CD4-positive, alpha-beta memory T cell (primary cell): ENCODE measurements at regions not wholly inside any gene's neighbourhood (a gene's known extent, or its start where the extent isn't known, plus 50 kb on each side); places are given as distances from the start of the nearest gene placed in this dataset.

Source experiments
- CTCF ChIA-PET: fragments of 350-600 bp; sonication (Branson Sonifier 250); formaldehyde crosslinking; loops from one replicate; lab custom pipeline; 2021; ENCODE audit warnings: inconsistent platforms; ENCODE audit not compliant: partially characterized antibody; lab: Charles Lee
- POLR2A ChIA-PET: fragments of 350-600 bp; sonication (Branson Sonifier 250); formaldehyde crosslinking; loops from one replicate; lab custom pipeline; 2021; ENCODE audit not compliant: partially characterized antibody; lab: Charles Lee
- DNase-seq, 5 donors: peaks; one replicate each; pipeline versions ENCODE4 v3.0.0 to v3.0.0-alpha.2; 2020 to 2022; ENCODE audit warnings: mixed read lengths in 1 of 5
- H3K27ac ChIP-seq: one replicate; pipeline ENCODE4 v1.7.0; 2013; ENCODE audit warnings: low read depth, low read length
- H3K27me3 ChIP-seq: 2 replicates; pipeline ENCODE4 v1.7.0; 2013; ENCODE audit warnings: mild to moderate bottlenecking, low read length, moderate library complexity; ENCODE audit not compliant: insufficient read depth
- H3K36me3 ChIP-seq: 2 replicates; pipeline ENCODE4 v1.7.0; 2013; ENCODE audit warnings: mild to moderate bottlenecking, low read length, moderate library complexity; ENCODE audit not compliant: insufficient read depth
- H3K4me1 ChIP-seq: 2 replicates; pipeline ENCODE4 v1.7.0; 2013; ENCODE audit warnings: mild to moderate bottlenecking, low read length, moderate library complexity; ENCODE audit not compliant: insufficient read depth
- H3K4me3 ChIP-seq, 2 donors: one replicate each; pipeline ENCODE4 v1.7.0; 2013; ENCODE audit warnings: low read length in 2 of 2, mild to moderate bottlenecking in 1 of 2
- H3K9me3 ChIP-seq, 2 donors: one replicate each; pipeline ENCODE4 v1.7.0; 2013; ENCODE audit warnings: low read length in 2 of 2, control low read depth in 1 of 2; ENCODE audit not compliant: control insufficient read depth in 1 of 2
- H3K27ac Mint-ChIP-seq, 7 donors: one replicate each; pipeline ENCODE4 v1.8.0; 2020 to 2021; ENCODE audit warnings: mixed read lengths in 7 of 7, mild to moderate bottlenecking in 6 of 7, inconsistent platforms in 3 of 7, moderate library complexity in 3 of 7
- H3K27me3 Mint-ChIP-seq, 2 donors: one replicate each; pipeline ENCODE4 v1.8.0; 2020 to 2021; ENCODE audit warnings: mixed read lengths in 2 of 2
- H3K36me3 Mint-ChIP-seq, 2 donors: one replicate each; pipeline ENCODE4 v1.8.0; 2020 to 2021; ENCODE audit warnings: mixed read lengths in 2 of 2, inconsistent platforms in 1 of 2, mild to moderate bottlenecking in 1 of 2
- H3K4me1 Mint-ChIP-seq, 4 donors: one replicate each; pipeline ENCODE4 v1.8.0; 2020 to 2021; ENCODE audit warnings: mixed read lengths in 4 of 4, mild to moderate bottlenecking in 1 of 4
- H3K4me3 Mint-ChIP-seq, 8 donors: one replicate each; pipeline ENCODE4 v1.8.0; 2020 to 2021; ENCODE audit warnings: mixed read lengths in 8 of 8, mild to moderate bottlenecking in 7 of 8, moderate library complexity in 6 of 8, inconsistent platforms in 3 of 8
- H3K9me3 Mint-ChIP-seq, 8 donors: one replicate each; pipeline ENCODE4 v1.8.0; 2020 to 2021; ENCODE audit warnings: mixed read lengths in 8 of 8, mild to moderate bottlenecking in 5 of 8, inconsistent platforms in 3 of 8, moderate library complexity in 1 of 8
- intact Hi-C: fragments of 100-400 bp; cut with micrococcal nuclease; formaldehyde crosslinking; loops from one replicate; pipeline ENCODE4 v1.15.1; 2023

DNA sequence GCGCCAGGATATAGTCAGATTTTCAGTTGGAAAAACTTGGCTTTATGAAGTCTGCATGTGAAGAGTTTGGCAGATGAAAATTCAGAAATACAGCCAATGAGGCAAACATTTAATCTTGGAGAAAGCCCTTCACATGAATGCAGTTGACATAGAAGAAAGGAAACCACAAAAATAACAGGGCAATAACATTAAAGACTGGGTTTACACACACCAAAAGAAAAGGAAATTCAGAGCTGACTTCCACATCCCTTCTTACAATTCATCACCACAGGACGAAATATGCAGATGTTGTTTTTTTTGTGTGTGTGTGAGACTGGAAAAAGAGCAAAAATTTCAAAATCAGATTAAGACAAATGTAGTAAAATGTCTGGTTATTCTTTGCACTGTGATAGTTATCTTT, 69.8 kb upstream of the HEY2 start:
- CTCF ChIA-PET: no interaction called here
- H3K4me1 Mint-ChIP-seq: peaks cover 7 to 11% (median 8%) of the 10 kb centered on the region in 4 donors
- intact Hi-C loops: no loop called here
- H3K27ac Mint-ChIP-seq: no peak overlapping the region
- POLR2A ChIA-PET: no interaction called here
- Histone ChIP-seq H3K27me3 (no peaks in the 10 kb centered on the region), H3K36me3 (no peaks in the 10 kb centered on the region), H3K4me3 (no peak overlapping the region), H3K9me3 (no peaks in the 10 kb centered on the region), H3K27ac (no peak overlapping the region), H3K4me1 (peaks cover 7% of the 10 kb centered on the region)
- H3K27me3 Mint-ChIP-seq: peaks cover 16 to 17% of the 10 kb centered on the region in 2 donors
- peak in 1 of 5 donors; percentile 1 for DNase-seq
- peak overlapping the region in 1 of 8 donors; percentile 7 for H3K4me3 Mint-ChIP-seq
- peaks cover 0 to 3% (median 0%) of the 10 kb centered on the region in 8 donors for H3K9me3 Mint-ChIP-seq
- no peaks in the 10 kb centered on the region for H3K36me3 Mint-ChIP-seq

DNA sequence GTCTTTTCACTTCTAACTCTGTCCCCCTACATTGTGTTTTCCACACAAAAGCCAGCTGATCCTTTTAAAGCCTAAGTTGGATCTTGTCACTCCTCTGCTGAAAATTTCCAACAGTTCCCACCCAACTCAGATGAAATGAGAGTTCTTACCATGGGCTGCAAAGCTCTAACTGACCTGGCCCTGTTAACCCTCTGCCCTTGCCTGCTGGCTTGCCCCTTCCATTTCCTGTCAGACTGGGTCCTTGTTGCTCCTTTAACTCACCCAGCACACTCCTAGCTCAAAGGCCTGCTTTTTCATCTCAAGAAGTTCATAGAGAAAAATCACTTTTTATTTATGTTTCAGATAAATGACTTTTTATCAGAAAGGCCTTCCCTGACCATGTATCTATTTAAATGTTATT, 66.5 kb upstream of the HEY2 start:
- no peak overlapping the region for H3K27ac ChIP-seq
- no peak overlapping the region for H3K4me3 Mint-ChIP-seq
- CTCF ChIA-PET: no interaction called here
- no peak overlapping the region for H3K27ac Mint-ChIP-seq
- H3K36me3 Mint-ChIP-seq: no peaks in the 10 kb centered on the region
- peaks cover 13 to 18% of the 10 kb centered on the region in 2 donors for H3K27me3 Mint-ChIP-seq
- H3K9me3 Mint-ChIP-seq: peaks cover 0 to 16% (median 2%) of the 10 kb centered on the region in 8 donors
- no peak for DNase-seq
- intact Hi-C loops: no loop called here
- peaks cover 7% of the 10 kb centered on the region for H3K4me1 ChIP-seq
- H3K4me1 Mint-ChIP-seq: peaks cover 7 to 11% (median 8%) of the 10 kb centered on the region in 4 donors
- no peak overlapping the region for H3K4me3 ChIP-seq
- H3K9me3 ChIP-seq: no peaks in the 10 kb centered on the region
- H3K36me3 ChIP-seq: no peaks in the 10 kb centered on the region
- POLR2A ChIA-PET: no interaction called here
- H3K27me3 ChIP-seq: no peaks in the 10 kb centered on the region

DNA sequence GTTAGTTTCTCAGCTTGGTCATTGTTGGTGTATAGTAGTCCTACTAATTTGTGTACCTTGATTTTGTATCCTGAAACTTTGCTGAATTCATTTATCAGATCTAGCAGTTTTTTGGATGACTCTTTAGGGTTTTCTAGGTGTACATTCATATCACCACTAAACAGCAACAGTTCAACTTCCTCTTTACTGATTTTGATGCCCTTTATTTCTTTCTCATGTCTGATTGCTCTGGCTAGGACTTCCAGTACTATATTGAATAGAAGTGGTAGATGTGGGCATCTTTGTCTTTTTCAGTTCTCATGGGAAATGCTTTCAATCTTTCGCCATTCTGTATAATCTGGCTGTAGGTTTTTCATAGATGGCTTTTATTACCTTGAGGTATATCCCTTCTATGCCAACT, 61.3 kb upstream of the HEY2 start:
- intact Hi-C loops: no loop called here
- Mint-ChIP-seq H3K9me3 (peaks cover 4 to 41% (median 24%) of the 10 kb centered on the region in 8 donors), H3K4me1 (no peaks in the 10 kb centered on the region), H3K4me3 (no peak overlapping the region), H3K27ac (no peak overlapping the region), H3K27me3 (peaks cover 17 to 33% of the 10 kb centered on the region in 2 donors), H3K36me3 (no peaks in the 10 kb centered on the region)
- Histone ChIP-seq H3K27ac (no peak overlapping the region), H3K9me3 (no peaks in the 10 kb centered on the region), H3K27me3 (no peaks in the 10 kb centered on the region), H3K36me3 (no peaks in the 10 kb centered on the region), H3K4me3 (no peak overlapping the region), H3K4me1 (no peaks in the 10 kb centered on the region)
- POLR2A ChIA-PET: no interaction called here
- no peak for DNase-seq
- CTCF ChIA-PET: no interaction called here

DNA sequence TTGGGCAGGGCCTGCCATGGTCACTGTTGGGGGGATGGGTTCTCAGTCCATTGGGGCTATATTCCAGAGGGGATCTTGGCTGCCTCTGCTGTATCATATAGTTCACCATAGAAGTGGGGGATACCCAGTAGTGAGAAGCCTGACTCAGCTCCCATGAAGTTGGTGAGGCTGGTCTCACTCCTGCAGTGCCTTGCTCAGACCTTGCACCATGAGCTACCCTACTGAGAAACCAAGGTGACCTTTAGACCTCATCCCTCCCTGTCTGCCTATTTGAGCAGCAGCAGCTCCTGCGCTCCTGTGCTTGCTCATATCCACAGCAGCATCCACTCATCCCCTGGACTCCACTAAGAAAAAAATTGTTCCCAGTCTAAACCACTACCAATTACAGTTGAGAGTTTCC, 56.0 kb upstream of the HEY2 start:
- Histone ChIP-seq H3K36me3 (no peaks in the 10 kb centered on the region), H3K27me3 (no peaks in the 10 kb centered on the region), H3K4me3 (no peak overlapping the region), H3K4me1 (no peaks in the 10 kb centered on the region), H3K27ac (no peak overlapping the region), H3K9me3 (no peaks in the 10 kb centered on the region)
- intact Hi-C loops: no loop called here
- POLR2A ChIA-PET: no interaction called here
- Mint-ChIP-seq H3K9me3 (peaks cover 2 to 38% (median 21%) of the 10 kb centered on the region in 8 donors), H3K4me3 (no peak overlapping the region), H3K27me3 (peaks cover 20 to 35% of the 10 kb centered on the region in 2 donors), H3K4me1 (no peaks in the 10 kb centered on the region), H3K27ac (no peak overlapping the region), H3K36me3 (no peaks in the 10 kb centered on the region)
- CTCF ChIA-PET: no interaction called here
- no peak for DNase-seq

DNA sequence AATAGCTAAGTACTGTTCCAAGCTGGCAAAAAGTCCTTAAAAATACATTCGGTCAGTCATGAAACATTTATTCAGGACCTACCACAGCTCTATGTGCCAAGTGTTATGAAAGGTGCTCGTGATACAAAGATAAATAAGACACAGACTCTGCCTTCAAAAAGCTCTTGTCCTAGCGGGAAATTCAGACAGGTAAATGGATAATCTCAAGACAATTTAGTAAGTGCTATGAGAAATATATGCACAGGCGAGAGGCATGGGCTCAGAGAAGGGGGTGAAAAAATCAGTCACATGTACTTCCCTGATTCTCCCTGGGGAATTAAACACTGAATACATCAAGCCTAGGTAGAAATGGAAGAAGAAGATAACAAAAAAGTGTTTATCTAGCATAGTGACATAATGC, 49.8 kb upstream of the HEY2 start:
- Histone ChIP-seq H3K36me3 (no peaks in the 10 kb centered on the region), H3K4me1 (no peaks in the 10 kb centered on the region), H3K27me3 (no peaks in the 10 kb centered on the region), H3K27ac (no peak overlapping the region), H3K4me3 (no peak overlapping the region), H3K9me3 (no peaks in the 10 kb centered on the region)
- no peak for DNase-seq
- ChIA-PET POLR2A (no interaction called here), CTCF (no interaction called here)
- Mint-ChIP-seq H3K9me3 (peaks cover 0 to 7% (median 0%) of the 10 kb centered on the region in 8 donors), H3K27me3 (peaks cover 10 to 13% of the 10 kb centered on the region in 2 donors), H3K27ac (no peak overlapping the region), H3K36me3 (no peaks in the 10 kb centered on the region), H3K4me3 (no peak overlapping the region), H3K4me1 (no peaks in the 10 kb centered on the region)
- intact Hi-C loops: no loop called here
